Retinal pigment epithelial cell (primary cell): ENCODE measurements at regions not wholly inside any gene's neighbourhood (a gene's known extent, or its start where the extent isn't known, plus 50 kb on each side); places are given as distances from the start of the nearest gene placed in this dataset.

Source experiments
- DNase-seq: peaks from one replicate; pipeline ENCODE4 v3.0.0-alpha.2; 2010; ENCODE audit warnings: low read depth
- H3K4me3 ChIP-seq: 2 replicates; pipeline ENCODE4 v1.5.1; 2011; ENCODE audit warnings: mild to moderate bottlenecking, low read length, control low read depth, moderate library complexity
- CTCF ChIP-seq: conservative IDR thresholded peaks from 2 replicates; pipeline ENCODE4 v1.5.1; 2011; ENCODE audit warnings: low read depth, low read length, control low read depth, inconsistent platforms

- DNase-seq = no peak
- H3K4me3 ChIP-seq = no peak overlapping the region
- TF ChIP-seq CTCF = no peak
Measured at GRCh38 chr11:71338801-71339395, 86.5 kb upstream of the SHANK2 start.

- H3K4me3 ChIP-seq = no peak overlapping the region
- no peak for TF ChIP-seq CTCF
- DNase-seq = no peak
Measured at GRCh38 chr11:71336996-71337754, 84.8 kb upstream of the SHANK2 start.

GRCh38 chr11:71336176-71336995 lies 84.0 kb upstream of the SHANK2 start:
- no peak for TF ChIP-seq CTCF
- no peak overlapping the region for H3K4me3 ChIP-seq
- no peak for DNase-seq

- TF ChIP-seq CTCF = no peak
- no peak overlapping the region for H3K4me3 ChIP-seq
- DNase-seq = no peak
Measured at GRCh38 chr11:71335371-71335770, 83.0 kb upstream of the SHANK2 start.

- no peak for TF ChIP-seq CTCF
- no peak for DNase-seq
- no peak overlapping the region for H3K4me3 ChIP-seq
Measured at GRCh38 chr11:71334191-71334590, 81.8 kb upstream of the SHANK2 start.

- H3K4me3 ChIP-seq = no peak overlapping the region
- no peak for TF ChIP-seq CTCF
- DNase-seq = no peak
Measured at GRCh38 chr11:71333473-71333872, 81.1 kb upstream of the SHANK2 start.

DNA sequence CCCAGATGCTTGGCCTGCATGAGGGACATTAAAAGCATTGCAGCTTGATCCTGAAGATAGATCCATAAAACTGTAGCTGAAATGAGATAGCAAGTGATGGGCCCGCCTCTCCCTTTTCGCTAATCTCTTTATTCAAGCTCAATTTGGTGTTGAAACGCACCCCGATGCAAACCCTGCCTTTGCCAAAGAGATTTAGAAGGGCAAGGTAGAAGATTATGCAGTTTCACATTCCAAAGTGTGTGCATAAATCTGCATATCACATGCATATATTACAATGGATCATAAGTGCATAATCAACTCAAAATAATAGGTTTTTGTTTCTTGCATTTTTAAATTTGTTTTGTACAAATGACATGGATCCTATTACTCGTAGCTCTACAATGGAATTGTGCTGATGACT lies 80.1 kb upstream of the SHANK2 start:
- no peak for TF ChIP-seq CTCF
- H3K4me3 ChIP-seq = no peak overlapping the region
- DNase-seq = no peak
